ENCODE measurements at regions not wholly inside any gene's neighbourhood (a gene's known extent, or its start where the extent isn't known, plus 50 kb on each side); places are given as distances from the start of the nearest gene placed in this dataset.
"Not testable (repeated sequence)": the region's sequence is repeated elsewhere in the genome, so short reads cannot be mapped to it uniquely, and the experiment has no call there.

- TF ChIP-seq CTCF (IDR thresholded peaks at IDR 0.05); ZFX (IDR thresholded peaks at IDR 0.05; ENCODE audit: borderline replicate concordance): not testable (repeated sequence)
These were observed 1017.1 kb upstream of the FLRT2 start for GRCh38 chr14:84512823-84513222.

Measured in 22Rv1 (cell line).